ENCODE measurements at regions not wholly inside any gene's neighbourhood (a gene's known extent, or its start where the extent isn't known, plus 50 kb on each side); places are given as distances from the start of the nearest gene placed in this dataset.

- no peaks in the 10 kb centered on the region for H3K27me3 Mint-ChIP-seq
- ATAC-seq (ENCODE audit: poor library complexity) (no peak), DNase-seq (no peak)
- TF ChIP-seq, protein P1, sequence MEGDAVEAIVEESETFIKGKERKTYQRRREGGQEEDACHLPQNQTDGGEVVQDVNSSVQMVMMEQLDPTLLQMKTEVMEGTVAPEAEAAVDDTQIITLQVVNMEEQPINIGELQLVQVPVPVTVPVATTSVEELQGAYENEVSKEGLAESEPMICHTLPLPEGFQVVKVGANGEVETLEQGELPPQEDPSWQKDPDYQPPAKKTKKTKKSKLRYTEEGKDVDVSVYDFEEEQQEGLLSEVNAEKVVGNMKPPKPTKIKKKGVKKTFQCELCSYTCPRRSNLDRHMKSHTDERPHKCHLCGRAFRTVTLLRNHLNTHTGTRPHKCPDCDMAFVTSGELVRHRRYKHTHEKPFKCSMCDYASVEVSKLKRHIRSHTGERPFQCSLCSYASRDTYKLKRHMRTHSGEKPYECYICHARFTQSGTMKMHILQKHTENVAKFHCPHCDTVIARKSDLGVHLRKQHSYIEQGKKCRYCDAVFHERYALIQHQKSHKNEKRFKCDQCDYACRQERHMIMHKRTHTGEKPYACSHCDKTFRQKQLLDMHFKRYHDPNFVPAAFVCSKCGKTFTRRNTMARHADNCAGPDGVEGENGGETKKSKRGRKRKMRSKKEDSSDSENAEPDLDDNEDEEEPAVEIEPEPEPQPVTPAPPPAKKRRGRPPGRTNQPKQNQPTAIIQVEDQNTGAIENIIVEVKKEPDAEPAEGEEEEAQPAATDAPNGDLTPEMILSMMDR (IDR thresholded peaks at IDR 0.05), result no peak
- CTCF ChIA-PET, result no interaction called here
- POLR2A ChIA-PET, result no interaction called here
- no peak overlapping the region for H3K4me3 Mint-ChIP-seq
- H3K9me3 Mint-ChIP-seq, result peaks cover 9% of the 10 kb centered on the region
- H3K36me3 Mint-ChIP-seq (ENCODE audit: low read depth), result no peaks in the 10 kb centered on the region
- H3K4me1 Mint-ChIP-seq (ENCODE audit: low read depth), result no peaks in the 10 kb centered on the region
- intact Hi-C loops (cut with DNase I, micrococcal nuclease), result no loop called here
- no peak overlapping the region for H3K27ac ChIP-seq (ENCODE audit: low read depth in 1 of 2, low read length in 2 of 2)
- H3K4me1 ChIP-seq (ENCODE audit: insufficient read depth, low read length), result no peaks in the 10 kb centered on the region
- H3K9me3 ChIP-seq (ENCODE audit: control insufficient read depth in 1 of 2, insufficient read depth in 1 of 2, low read length in 2 of 2), result no peaks in the 10 kb centered on the region
- H3K4me3 ChIP-seq (ENCODE audit: low read length), result no peak overlapping the region
- H3K27me3 ChIP-seq (ENCODE audit: control insufficient read depth in 1 of 2, insufficient read depth in 2 of 2, low read length in 2 of 2), result no peaks in the 10 kb centered on the region
- H3K36me3 ChIP-seq (ENCODE audit: insufficient read depth, low read length), result no peaks in the 10 kb centered on the region
- no peak overlapping the region for H3K27ac Mint-ChIP-seq
Observed at GRCh38 chr4:187544461-187545053, 451.0 kb upstream of the ZFP42 start.

DNA sequence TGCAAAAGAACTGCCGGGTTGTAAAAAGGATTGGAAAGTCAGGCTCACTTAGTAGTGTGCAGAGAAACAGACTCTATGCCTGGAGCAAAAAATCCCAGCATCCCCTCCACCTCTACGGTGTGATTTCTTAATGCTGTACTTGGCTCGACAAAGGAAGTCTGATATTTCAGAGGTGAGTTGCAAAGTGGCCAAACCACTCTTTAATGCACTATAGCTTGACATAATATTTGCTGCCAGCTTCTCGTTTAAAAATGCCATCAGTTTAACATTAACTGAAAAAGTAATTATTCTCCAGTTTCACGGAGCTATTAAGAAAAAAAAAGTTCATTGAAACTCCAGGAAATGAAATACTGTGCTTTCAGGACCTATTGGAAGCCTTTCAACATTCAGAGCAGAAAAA, 448.3 kb upstream of the ZFP42 start:
- H3K4me3 Mint-ChIP-seq, result no peak overlapping the region
- H3K27me3 Mint-ChIP-seq, result no peaks in the 10 kb centered on the region
- no peak overlapping the region for H3K27ac ChIP-seq (ENCODE audit: low read depth in 1 of 2, low read length in 2 of 2)
- no peak overlapping the region for H3K27ac Mint-ChIP-seq
- no peaks in the 10 kb centered on the region for H3K36me3 Mint-ChIP-seq (ENCODE audit: low read depth)
- no peaks in the 10 kb centered on the region for H3K4me1 ChIP-seq (ENCODE audit: insufficient read depth, low read length)
- H3K4me1 Mint-ChIP-seq (ENCODE audit: low read depth), result no peaks in the 10 kb centered on the region
- ATAC-seq (ENCODE audit: poor library complexity) (no peak), DNase-seq (no peak)
- intact Hi-C loops (cut with DNase I, micrococcal nuclease), result no loop called here
- no peak overlapping the region for H3K4me3 ChIP-seq (ENCODE audit: low read length)
- no peaks in the 10 kb centered on the region for H3K27me3 ChIP-seq (ENCODE audit: control insufficient read depth in 1 of 2, insufficient read depth in 2 of 2, low read length in 2 of 2)
- no peaks in the 10 kb centered on the region for H3K36me3 ChIP-seq (ENCODE audit: insufficient read depth, low read length)
- TF ChIP-seq, protein P1 (IDR thresholded peaks at IDR 0.05), result no peak
- peaks cover 9% of the 10 kb centered on the region for H3K9me3 Mint-ChIP-seq
- ChIA-PET CTCF (no interaction called here), POLR2A (no interaction called here)
- H3K9me3 ChIP-seq (ENCODE audit: control insufficient read depth in 1 of 2, insufficient read depth in 1 of 2, low read length in 2 of 2), result no peaks in the 10 kb centered on the region

DNA sequence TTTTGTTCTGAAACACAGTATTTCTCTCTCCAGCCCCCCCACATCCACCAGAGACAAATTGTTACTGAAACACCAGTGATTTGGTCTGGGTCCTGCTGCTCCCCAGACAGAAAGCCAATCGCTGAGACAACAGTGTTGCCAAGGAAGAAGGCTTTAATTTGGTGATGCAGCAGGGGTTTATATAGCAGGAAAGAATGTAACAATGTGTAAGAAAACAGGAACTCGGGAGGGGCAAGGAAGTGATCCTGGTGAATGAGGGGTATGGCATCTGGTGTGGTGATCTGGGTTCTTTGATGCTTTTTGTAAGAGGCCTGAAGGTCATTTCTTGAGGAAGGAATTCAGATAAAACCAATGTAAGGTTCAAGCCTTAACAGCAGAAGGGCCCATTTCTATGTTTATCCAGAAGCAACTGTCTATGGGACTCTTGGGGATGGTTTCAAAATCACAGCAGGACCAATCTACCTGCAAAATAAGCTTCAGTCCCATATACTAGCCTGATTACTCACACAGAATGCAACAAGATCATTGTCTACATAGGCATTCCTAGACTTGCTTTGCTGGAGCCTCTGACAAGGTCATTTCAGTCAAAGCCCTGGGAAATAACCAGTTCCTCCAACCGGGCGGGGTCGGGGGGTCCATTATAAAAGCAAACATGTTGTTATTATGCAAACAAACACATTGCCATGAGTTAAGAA, 445.2 kb upstream of the ZFP42 start:
- H3K9me3 Mint-ChIP-seq, result peaks cover 4% of the 10 kb centered on the region
- no peaks in the 10 kb centered on the region for H3K36me3 Mint-ChIP-seq (ENCODE audit: low read depth)
- Histone ChIP-seq H3K4me1 (ENCODE audit: insufficient read depth, low read length) (no peaks in the 10 kb centered on the region), H3K27ac (ENCODE audit: low read depth in 1 of 2, low read length in 2 of 2) (no peak overlapping the region), H3K9me3 (ENCODE audit: control insufficient read depth in 1 of 2, insufficient read depth in 1 of 2, low read length in 2 of 2) (peaks cover 0 to 3% of the 10 kb centered on the region in 2 experiments), H3K4me3 (ENCODE audit: low read length) (no peak overlapping the region), H3K27me3 (ENCODE audit: control insufficient read depth in 1 of 2, insufficient read depth in 2 of 2, low read length in 2 of 2) (no peaks in the 10 kb centered on the region), H3K36me3 (ENCODE audit: insufficient read depth, low read length) (no peaks in the 10 kb centered on the region)
- TF ChIP-seq, protein P1 (IDR thresholded peaks at IDR 0.05), result no peak
- no peak overlapping the region for H3K4me3 Mint-ChIP-seq
- no peak overlapping the region for H3K27ac Mint-ChIP-seq
- ChIA-PET POLR2A (no interaction called here), CTCF (no interaction called here)
- DNase-seq (no peak), ATAC-seq (ENCODE audit: poor library complexity) (no peak)
- no peaks in the 10 kb centered on the region for H3K4me1 Mint-ChIP-seq (ENCODE audit: low read depth)
- intact Hi-C loops (cut with DNase I, micrococcal nuclease), result no loop called here
- H3K27me3 Mint-ChIP-seq, result no peaks in the 10 kb centered on the region
